DOHH2 (cell line): ENCODE measurements at regions not wholly inside any gene's neighbourhood (a gene's known extent, or its start where the extent isn't known, plus 50 kb on each side); places are given as distances from the start of the nearest gene placed in this dataset.

ENCODE experiments used
- CTCF ChIP-seq: fragments of 200-600 bp; sonication (generic); IDR thresholded peaks from one replicate; pipeline ENCODE4 v1.5.1; 2014; ENCODE audit warnings: antibody characterized with exemption, mild to moderate bottlenecking, low read depth, low read length; ENCODE audit not compliant: poor library complexity, severe bottlenecking
- EZH2phosphoT487 ChIP-seq: fragments of 200-600 bp; sonication (generic); IDR thresholded peaks from 2 replicates; pipeline ENCODE4 v1.6.1; 2017; ENCODE audit warnings: borderline replicate concordance, mild to moderate bottlenecking, antibody characterized with exemption, low read length, moderate library complexity, mixed read lengths

- TF ChIP-seq CTCF (no peak), EZH2phosphoT487 (no peak)
These were observed 70.6 kb upstream of the TMEM178A start for GRCh38 chr2:39595116-39595515.
